Iris pigment epithelial cell (primary cell): ENCODE measurements at regions not wholly inside any gene's neighbourhood (a gene's known extent, or its start where the extent isn't known, plus 50 kb on each side); places are given as distances from the start of the nearest gene placed in this dataset.
"Not testable (repeated sequence)": the region's sequence is repeated elsewhere in the genome, so short reads cannot be mapped to it uniquely, and the experiment has no call there.

Experiments used
- DNase-seq: peaks from one replicate; pipeline ENCODE4 v3.0.0-alpha.2; 2011; ENCODE audit warnings: low read depth

- not testable (repeated sequence) for DNase-seq
Observed at GRCh38 chr4:102210806-102211205, 134.5 kb downstream of the SLC39A8 start.

GRCh38 chr4:102204634-102205033 lies 140.6 kb downstream of the SLC39A8 start:
- DNase-seq = not testable (repeated sequence)

GRCh38 chr4:102196221-102196620 lies 149.1 kb downstream of the SLC39A8 start:
- peak; percentile 68 for DNase-seq

- no peak for DNase-seq
Observed at GRCh38 chr4:102193145-102193544, 152.1 kb downstream of the SLC39A8 start.

GRCh38 chr4:102180046-102180445 lies 165.2 kb downstream of the SLC39A8 start:
- peak; percentile 20 for DNase-seq

- peak; percentile 88 for DNase-seq
Observed at GRCh38 chr4:102174719-102175189, 170.5 kb downstream of the SLC39A8 start.

GRCh38 chr4:102172341-102172740 lies 172.9 kb downstream of the SLC39A8 start:
- DNase-seq = no peak

- DNase-seq = no peak
Observed at GRCh38 chr4:102170910-102171309, 174.4 kb downstream of the SLC39A8 start.

- DNase-seq = no peak
Observed at GRCh38 chr4:102169345-102169744, 175.9 kb downstream of the SLC39A8 start.

GRCh38 chr4:102168580-102168979 lies 176.7 kb downstream of the SLC39A8 start:
- DNase-seq = no peak

- no peak for DNase-seq
Observed at GRCh38 chr4:102165584-102165983, 179.7 kb downstream of the SLC39A8 start.

GRCh38 chr4:102163404-102164140 lies 181.7 kb downstream of the SLC39A8 start:
- DNase-seq = no peak

GRCh38 chr4:102157984-102158383 lies 187.3 kb downstream of the SLC39A8 start:
- DNase-seq = no peak

- no peak for DNase-seq
Observed at GRCh38 chr4:102153391-102153790, 191.9 kb downstream of the SLC39A8 start.

- no peak for DNase-seq
Observed at GRCh38 chr4:102151696-102152095, 193.6 kb downstream of the SLC39A8 start.

GRCh38 chr4:102143433-102143832 lies 201.8 kb downstream of the SLC39A8 start:
- DNase-seq = no peak

- no peak for DNase-seq
Observed at GRCh38 chr4:102141842-102142241, 203.4 kb downstream of the SLC39A8 start.

- no peak for DNase-seq
Observed at GRCh38 chr4:102139932-102140331, 205.3 kb downstream of the SLC39A8 start.

- DNase-seq = peak; percentile 39
Observed at GRCh38 chr4:102139132-102139573, 206.1 kb downstream of the SLC39A8 start.

GRCh38 chr4:102137217-102137616 lies 208.1 kb downstream of the SLC39A8 start:
- DNase-seq = no peak

GRCh38 chr4:102129810-102130209 lies 215.5 kb downstream of the SLC39A8 start:
- no peak for DNase-seq
